Loucy (cell line): ENCODE measurements at regions not wholly inside any gene's neighbourhood (a gene's known extent, or its start where the extent isn't known, plus 50 kb on each side); places are given as distances from the start of the nearest gene placed in this dataset.

Source experiments
- H2AFZ ChIP-seq: fragments of 200-600 bp; sonication (generic); 2 replicates; pipeline ENCODE4 v1.6.0; 2016; ENCODE audit warnings: antibody characterized with exemption, mild to moderate bottlenecking, low read length, moderate library complexity
- H3F3A ChIP-seq: fragments of 200-600 bp; 2 replicates; pipeline ENCODE4 v1.6.0; 2016; ENCODE audit warnings: antibody characterized with exemption, low read depth, mild to moderate bottlenecking
- H3K27me3 ChIP-seq: fragments of 200-600 bp; sonication (generic); 2 replicates; pipeline ENCODE4 v1.6.1; 2014; ENCODE audit warnings: low read length, mild to moderate bottlenecking; ENCODE audit not compliant: insufficient read depth, poor library complexity, severe bottlenecking
- H3K36me3 ChIP-seq: fragments of 200-600 bp; sonication (generic); 2 replicates; pipeline ENCODE4 v1.6.1; 2016; ENCODE audit warnings: low read length; ENCODE audit not compliant: insufficient read depth
- H3K4me1 ChIP-seq: fragments of 200-600 bp; sonication (generic); 2 replicates; pipeline ENCODE4 v1.5.1; 2014; ENCODE audit warnings: low read length, mild to moderate bottlenecking; ENCODE audit not compliant: insufficient read depth, poor library complexity, severe bottlenecking
- H3K4me2 ChIP-seq: fragments of 200-600 bp; sonication (generic); 2 replicates; pipeline ENCODE4 v1.6.0; 2014; ENCODE audit warnings: antibody characterized with exemption, low read length, low read depth, mild to moderate bottlenecking; ENCODE audit not compliant: poor library complexity, severe bottlenecking
- H3K4me3 ChIP-seq: fragments of 200-600 bp; sonication (generic); 2 replicates; pipeline ENCODE4 v1.5.1; 2014; ENCODE audit warnings: low read length, mild to moderate bottlenecking, mixed read lengths; ENCODE audit not compliant: poor library complexity, severe bottlenecking
- H3K79me2 ChIP-seq: fragments of 200-600 bp; sonication (generic); 2 replicates; pipeline ENCODE4 v1.6.1; 2014; ENCODE audit warnings: low read length; ENCODE audit not compliant: insufficient read depth
- H3K9ac ChIP-seq: fragments of 200-600 bp; sonication (generic); 2 replicates; pipeline ENCODE4 v1.6.0; 2014; ENCODE audit warnings: mild to moderate bottlenecking, low read depth, low read length, moderate library complexity; ENCODE audit not compliant: poor library complexity, severe bottlenecking
- H3K9me2 ChIP-seq: fragments of 200-600 bp; sonication (generic); replicated peaks from 2 replicates; pipeline ENCODE4 v1.6.1; 2016; ENCODE audit warnings: low read depth, low read length, mixed read lengths
- H3K9me3 ChIP-seq: fragments of 200-600 bp; sonication (generic); 2 replicates; pipeline ENCODE4 v1.6.1; 2014; ENCODE audit warnings: mild to moderate bottlenecking, antibody characterized with exemption, low read length, low read depth; ENCODE audit not compliant: insufficient read depth
- H4K20me1 ChIP-seq: fragments of 200-600 bp; sonication (generic); 2 replicates; pipeline ENCODE4 v1.6.0; 2014; ENCODE audit warnings: antibody characterized with exemption, low read length, mild to moderate bottlenecking; ENCODE audit not compliant: insufficient read depth, poor library complexity, severe bottlenecking
- CTCF ChIP-seq: fragments of 200-600 bp; sonication (generic); conservative IDR thresholded peaks from 2 replicates; pipeline ENCODE4 v1.5.1; 2014; ENCODE audit warnings: mild to moderate bottlenecking, antibody characterized with exemption, low read length
- EZH2phosphoT487 ChIP-seq: fragments of 200-600 bp; IDR thresholded peaks from 2 replicates; pipeline ENCODE4 v1.6.1; 2018; ENCODE audit warnings: antibody characterized with exemption, mild to moderate bottlenecking, moderate library complexity, borderline replicate concordance

- Histone ChIP-seq H3K9ac (no peak overlapping the region), H3K4me2 (no peak overlapping the region), H3K27me3 (no peaks in the 10 kb centered on the region), H3K9me2 (no peaks in the 10 kb centered on the region), H3K79me2 (no peaks in the 10 kb centered on the region), H3K36me3 (no peaks in the 10 kb centered on the region), H2AFZ (no peak overlapping the region), H3F3A (no peaks in the 10 kb centered on the region), H3K4me3 (no peak overlapping the region), H4K20me1 (no peaks in the 10 kb centered on the region), H3K4me1 (no peaks in the 10 kb centered on the region), H3K9me3 (no peaks in the 10 kb centered on the region; the same call in 1 of the 2 replicates)
- TF ChIP-seq CTCF = no peak
- no peak for TF ChIP-seq EZH2phosphoT487
Observed at GRCh38 chr14:104528496-104528895, 51.1 kb upstream of the C14orf180 start.
